ENCODE measurements at regions not wholly inside any gene's neighbourhood (a gene's known extent, or its start where the extent isn't known, plus 50 kb on each side); places are given as distances from the start of the nearest gene placed in this dataset.

- H3K9me1 ChIP-seq (ENCODE audit: control insufficient read depth, insufficient read depth, low read length) = no peaks in the 10 kb centered on the region
- TF ChIP-seq EP400 (IDR thresholded peaks at IDR 0.05) = no peak
- TF ChIP-seq SPI1 (IDR thresholded peaks at IDR 0.05; ENCODE audit: borderline replicate concordance, low read depth, low read length) = 0 out of 2 replicates have a peak, but pooled peaks have one; percentile 1
- H3K4me3 ChIP-seq = no peak overlapping the region
- FAIRE-seq = no peak
- H2AFZ ChIP-seq (ENCODE audit: low read depth, low read length) = no peak overlapping the region
- H3K27me3 ChIP-seq (ENCODE audit: control insufficient read depth in 2 of 2, insufficient read depth in 2 of 2, low read length in 2 of 2) = no peaks in the 10 kb centered on the region
- ChIA-PET POLR2A (no interaction called here), CTCF (ENCODE audit: low intra/inter-chr PET ratio) (no interaction called here)
- DNase-seq (ENCODE audit: extremely low read depth in 1 of 4, low spot score in 3 of 4) = no peak
- H3K4me2 ChIP-seq (ENCODE audit: insufficient read depth, low read length) = no peak overlapping the region
- no peak for ATAC-seq
- H3K4me1 ChIP-seq (replicated peaks in 1 of 2; ENCODE audit: control insufficient read depth in 2 of 2, insufficient read depth in 2 of 2, low read length in 2 of 2) = no peaks in the 10 kb centered on the region
- H3K79me2 ChIP-seq (ENCODE audit: control insufficient read depth, insufficient read depth, low read length) = no peaks in the 10 kb centered on the region
- intact Hi-C loops (cut with micrococcal nuclease) (no loop called here), in situ Hi-C loops (cut with MboI) (no loop called here)
- BruUV-seq (replicated peaks) = no TSS peak
- no peaks in the 10 kb centered on the region for H3K9me3 ChIP-seq (replicated peaks; ENCODE audit: control insufficient read depth, insufficient read depth, low read depth, low read length)
- no peak overlapping the region for H3K27ac ChIP-seq (ENCODE audit: extremely low read depth, low read depth, low read length)
- WGBS (ENCODE audit: insufficient coverage, low coverage, missing lambda C conversion rate) = 0% methylated on average over 4 of the region's 4 CpGs
- H3K9ac ChIP-seq (ENCODE audit: insufficient read depth in 1 of 2, low read depth in 2 of 2, low read length in 2 of 2) = no peak overlapping the region
- no peaks in the 10 kb centered on the region for H4K20me1 ChIP-seq (replicated peaks; ENCODE audit: control insufficient read depth, insufficient read depth, low read length)
- H3K36me3 ChIP-seq (ENCODE audit: control insufficient read depth, insufficient read depth, low read length) = no peaks in the 10 kb centered on the region
Observed at GRCh38 chr20:22368235-22368634, 216.1 kb downstream of the FOXA2 start.

GRCh38 chr20:22366631-22367030 is 217.7 kb downstream of the FOXA2 start:
- H3K4me1 ChIP-seq (replicated peaks in 1 of 2; ENCODE audit: control insufficient read depth in 2 of 2, insufficient read depth in 2 of 2, low read length in 2 of 2) = no peaks in the 10 kb centered on the region
- CTCF ChIA-PET (ENCODE audit: low intra/inter-chr PET ratio) = no interaction called here
- H2AFZ ChIP-seq (ENCODE audit: low read depth, low read length) = no peak overlapping the region
- H3K9ac ChIP-seq (ENCODE audit: insufficient read depth in 1 of 2, low read depth in 2 of 2, low read length in 2 of 2) = no peak overlapping the region
- DNase-seq (ENCODE audit: extremely low read depth in 1 of 4, low spot score in 3 of 4) (no peak), FAIRE-seq (no peak), ATAC-seq (no peak)
- POLR2A ChIA-PET = no interaction called here
- no peaks in the 10 kb centered on the region for H3K9me1 ChIP-seq (ENCODE audit: control insufficient read depth, insufficient read depth, low read length)
- no peak overlapping the region for H3K4me3 ChIP-seq
- no peaks in the 10 kb centered on the region for H3K9me3 ChIP-seq (replicated peaks; ENCODE audit: control insufficient read depth, insufficient read depth, low read depth, low read length)
- H4K20me1 ChIP-seq (replicated peaks; ENCODE audit: control insufficient read depth, insufficient read depth, low read length) = no peaks in the 10 kb centered on the region
- H3K36me3 ChIP-seq (ENCODE audit: control insufficient read depth, insufficient read depth, low read length) = no peaks in the 10 kb centered on the region
- no peak for TF ChIP-seq SRSF1 (IDR thresholded peaks at IDR 0.05; ENCODE audit: low read depth, low read length)
- TF ChIP-seq DNMT1 (IDR thresholded peaks at IDR 0.05) = no peak
- TF ChIP-seq ZBED1 (IDR thresholded peaks at IDR 0.05) = no peak
- TF ChIP-seq KAT8 (IDR thresholded peaks at IDR 0.05; ENCODE audit: low read depth) = no peak
- TF ChIP-seq BCOR (IDR thresholded peaks at IDR 0.05) = no peak
- TF ChIP-seq, protein P1, sequence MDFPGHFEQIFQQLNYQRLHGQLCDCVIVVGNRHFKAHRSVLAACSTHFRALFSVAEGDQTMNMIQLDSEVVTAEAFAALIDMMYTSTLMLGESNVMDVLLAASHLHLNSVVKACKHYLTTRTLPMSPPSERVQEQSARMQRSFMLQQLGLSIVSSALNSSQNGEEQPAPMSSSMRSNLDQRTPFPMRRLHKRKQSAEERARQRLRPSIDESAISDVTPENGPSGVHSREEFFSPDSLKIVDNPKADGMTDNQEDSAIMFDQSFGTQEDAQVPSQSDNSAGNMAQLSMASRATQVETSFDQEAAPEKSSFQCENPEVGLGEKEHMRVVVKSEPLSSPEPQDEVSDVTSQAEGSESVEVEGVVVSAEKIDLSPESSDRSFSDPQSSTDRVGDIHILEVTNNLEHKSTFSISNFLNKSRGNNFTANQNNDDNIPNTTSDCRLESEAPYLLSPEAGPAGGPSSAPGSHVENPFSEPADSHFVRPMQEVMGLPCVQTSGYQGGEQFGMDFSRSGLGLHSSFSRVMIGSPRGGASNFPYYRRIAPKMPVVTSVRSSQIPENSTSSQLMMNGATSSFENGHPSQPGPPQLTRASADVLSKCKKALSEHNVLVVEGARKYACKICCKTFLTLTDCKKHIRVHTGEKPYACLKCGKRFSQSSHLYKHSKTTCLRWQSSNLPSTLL (IDR thresholded peaks at IDR 0.05) = no peak
- TF ChIP-seq PPARD (CRISPR knock-in tag; IDR thresholded peaks at IDR 0.05) = no peak
- no peak for TF ChIP-seq ZNF274 (IDR thresholded peaks at IDR 0.05; ENCODE audit: borderline replicate concordance, low read depth, low read length)
- in situ Hi-C loops (cut with MboI) = no loop called here
- BruUV-seq (replicated peaks) = no TSS peak
- intact Hi-C loops (cut with micrococcal nuclease) = no loop called here
- H3K27ac ChIP-seq (ENCODE audit: extremely low read depth, low read depth, low read length) = no peak overlapping the region
- no peaks in the 10 kb centered on the region for H3K79me2 ChIP-seq (ENCODE audit: control insufficient read depth, insufficient read depth, low read length)
- H3K4me2 ChIP-seq (ENCODE audit: insufficient read depth, low read length) = no peak overlapping the region
- H3K27me3 ChIP-seq (ENCODE audit: control insufficient read depth in 2 of 2, insufficient read depth in 2 of 2, low read length in 2 of 2) = no peaks in the 10 kb centered on the region

All from K562 (cell line).